ENCODE measurements at regions not wholly inside any gene's neighbourhood (a gene's known extent, or its start where the extent isn't known, plus 50 kb on each side); places are given as distances from the start of the nearest gene placed in this dataset.

DNA sequence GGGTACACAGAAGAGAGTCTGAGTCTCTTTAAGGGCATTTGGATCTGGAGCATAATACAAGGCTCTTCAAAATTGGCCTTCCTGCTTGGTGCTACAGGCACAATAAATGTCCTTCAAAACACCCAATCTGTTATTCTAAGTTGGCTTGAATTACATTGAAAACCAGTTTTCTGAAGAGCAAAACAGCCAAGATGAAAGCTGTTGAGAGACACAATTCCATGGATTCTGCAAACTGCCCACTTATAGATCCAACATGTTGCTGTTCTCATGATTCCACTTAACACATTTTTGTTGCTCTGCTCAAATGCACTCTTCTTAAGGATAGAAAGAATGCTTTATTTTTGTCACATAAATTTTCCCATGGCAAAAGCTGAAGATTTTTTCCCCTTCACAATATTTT is 525.9 kb upstream of the CDH8 start:
- TF ChIP-seq CTCF (IDR thresholded peaks at IDR 0.05; ENCODE audit: low read depth, low read length, missing control alignments), result no peak
- DNase-seq (ENCODE audit: low read depth), result no peak
- H3K4me3 ChIP-seq (ENCODE audit: low read depth, low read length), result no peak overlapping the region

DNA sequence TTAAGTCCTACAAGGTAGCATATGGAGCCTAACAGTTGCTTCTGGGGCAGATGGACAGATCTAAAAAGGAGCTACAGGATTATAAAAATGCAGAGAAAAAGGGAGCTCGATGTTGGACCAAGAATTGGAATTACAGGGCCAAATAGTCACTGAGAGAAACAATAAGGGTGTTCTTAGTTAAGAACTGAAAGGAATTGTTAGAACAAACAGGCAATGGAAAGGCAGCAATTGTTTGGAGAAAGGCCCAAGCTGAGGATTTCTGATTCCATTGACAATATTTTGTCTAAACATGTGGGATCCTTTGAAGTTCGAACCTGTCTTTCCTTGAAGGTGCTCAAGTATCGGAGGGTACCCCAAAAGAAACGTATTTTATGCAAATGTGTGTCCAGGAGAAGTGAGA is 513.6 kb upstream of the CDH8 start:
- DNase-seq (ENCODE audit: low read depth), result no peak
- no peak for TF ChIP-seq CTCF (IDR thresholded peaks at IDR 0.05; ENCODE audit: low read depth, low read length, missing control alignments)
- H3K4me3 ChIP-seq (ENCODE audit: low read depth, low read length), result no peak overlapping the region

DNA sequence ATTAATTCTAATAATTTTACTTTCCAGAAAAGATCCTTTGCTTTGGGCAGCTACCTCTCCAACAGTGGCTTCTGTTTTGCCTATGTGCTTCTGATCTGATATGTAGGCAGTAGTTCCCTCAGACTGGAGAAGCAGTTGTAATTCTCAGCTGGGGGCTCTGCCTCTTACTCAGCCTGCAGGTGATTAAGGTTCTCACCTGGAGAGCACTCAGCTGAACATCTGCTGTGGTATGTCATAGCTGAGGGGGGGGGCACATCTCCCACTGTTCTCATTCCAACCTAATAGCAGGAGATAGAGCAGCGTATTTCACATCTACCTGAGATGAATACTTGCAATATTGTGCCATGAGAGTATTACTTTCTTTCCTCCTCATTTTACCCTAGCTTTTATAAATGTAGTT is 511.9 kb upstream of the CDH8 start:
- DNase-seq (ENCODE audit: low read depth), result no peak
- no peak for TF ChIP-seq CTCF (IDR thresholded peaks at IDR 0.05; ENCODE audit: low read depth, low read length, missing control alignments)
- no peak overlapping the region for H3K4me3 ChIP-seq (ENCODE audit: low read depth, low read length)

- TF ChIP-seq CTCF (IDR thresholded peaks at IDR 0.05; ENCODE audit: low read depth, low read length, missing control alignments), result no peak
- H3K4me3 ChIP-seq (ENCODE audit: low read depth, low read length), result no peak overlapping the region
- no peak for DNase-seq (ENCODE audit: low read depth)
Observed at GRCh38 chr16:62546701-62547100, 510.5 kb upstream of the CDH8 start.

DNA sequence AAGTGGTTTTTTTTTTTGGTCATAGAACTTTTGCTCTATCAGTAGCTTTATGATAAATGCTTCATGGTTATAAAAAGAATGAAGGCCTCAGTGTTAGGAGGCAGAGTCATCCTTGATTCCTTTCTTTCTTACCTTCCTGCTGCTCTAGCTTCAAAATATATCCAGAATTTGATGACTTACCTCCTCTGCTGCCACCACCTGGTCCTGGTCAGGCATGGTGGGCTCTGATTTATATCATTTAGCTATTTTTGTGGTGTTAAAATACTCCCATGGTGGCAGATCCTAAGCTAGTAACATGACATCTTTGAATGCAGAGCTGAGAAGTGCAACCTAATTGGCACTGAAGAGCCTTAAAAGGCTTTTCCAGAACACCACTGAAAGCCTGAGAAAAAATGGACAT is 508.8 kb upstream of the CDH8 start:
- TF ChIP-seq CTCF (IDR thresholded peaks at IDR 0.05; ENCODE audit: low read depth, low read length, missing control alignments), result no peak
- DNase-seq (ENCODE audit: low read depth), result no peak
- no peak overlapping the region for H3K4me3 ChIP-seq (ENCODE audit: low read depth, low read length)

- no peak overlapping the region for H3K4me3 ChIP-seq (ENCODE audit: low read depth, low read length)
- no peak for TF ChIP-seq CTCF (IDR thresholded peaks at IDR 0.05; ENCODE audit: low read depth, low read length, missing control alignments)
- DNase-seq (ENCODE audit: low read depth), result no peak
Observed at GRCh38 chr16:62543516-62543915, 507.3 kb upstream of the CDH8 start.

- no peak for TF ChIP-seq CTCF (IDR thresholded peaks at IDR 0.05; ENCODE audit: low read depth, low read length, missing control alignments)
- DNase-seq (ENCODE audit: low read depth), result no peak
- H3K4me3 ChIP-seq (ENCODE audit: low read depth, low read length), result no peak overlapping the region
Observed at GRCh38 chr16:62539657-62540056, 503.4 kb upstream of the CDH8 start.

Measured in GM12864 (cell line).